Activated naive CD4-positive, alpha-beta T cell treated with anti-CD3 and anti-CD28 coated beads, Interleukin-2, amount 50 U/mL, for 72 hours (primary cell): ENCODE measurements at regions not wholly inside any gene's neighbourhood (a gene's known extent, or its start where the extent isn't known, plus 50 kb on each side); places are given as distances from the start of the nearest gene placed in this dataset.

Source experiments
- ATAC-seq, 2 donors: fragments of 150-1000 bp; cut with Tn5 transposase; 2 replicates each; pipeline ENCODE4 v1.10.0; 2021; ENCODE audit warnings: mild to moderate bottlenecking in 2 of 2, moderate library complexity in 2 of 2
- DNase-seq, 2 donors: peaks; one replicate each; pipeline ENCODE4 v3.0.0; 2021 to 2022; ENCODE audit warnings: low spot score in 2 of 2
- H3K27ac Mint-ChIP-seq, 2 donors: one replicate each; pipeline ENCODE4 v1.8.0; 2022; ENCODE audit warnings: mild to moderate bottlenecking in 2 of 2, mixed read lengths in 2 of 2
- H3K36me3 Mint-ChIP-seq, 2 donors: one replicate each; pipeline ENCODE4 v1.8.0; 2022; ENCODE audit warnings: mixed read lengths in 2 of 2
- H3K9me3 Mint-ChIP-seq, 2 donors: one replicate each; pipeline ENCODE4 v1.8.0; 2022; ENCODE audit warnings: mixed read lengths in 2 of 2

DNA sequence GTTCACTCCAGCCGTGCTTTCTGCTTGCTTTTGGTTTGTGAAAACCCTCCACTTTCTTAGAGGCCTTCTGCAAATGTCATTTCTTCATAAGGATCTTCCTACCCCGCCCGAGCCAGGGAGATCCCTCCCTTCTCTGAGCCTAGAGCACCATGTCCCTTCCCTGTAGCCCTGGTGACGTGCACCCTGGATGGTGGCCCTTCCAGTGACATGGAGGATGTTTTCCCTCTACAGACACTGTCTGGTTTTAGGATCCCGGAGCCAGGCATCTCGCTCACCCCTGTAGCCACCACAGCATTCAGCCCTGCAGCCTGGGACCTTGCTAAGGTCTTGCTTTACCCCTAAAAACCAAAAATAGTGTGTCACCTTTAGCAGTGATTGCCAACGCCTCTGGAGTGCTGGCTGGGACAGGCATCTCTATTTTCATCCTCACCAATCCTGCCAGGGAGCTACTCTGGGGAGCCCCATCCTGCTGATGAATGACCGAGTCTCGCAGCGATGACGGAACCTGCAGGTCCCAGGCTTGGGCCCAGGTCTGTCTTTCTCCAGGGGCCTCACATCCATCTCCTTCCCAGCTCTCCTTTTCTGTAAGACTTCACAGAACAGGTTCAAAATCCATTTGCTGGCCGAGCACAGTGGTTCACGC lies 394.1 kb upstream of the TNRC6C start:
- no peak for ATAC-seq
- Mint-ChIP-seq H3K27ac (no peak overlapping the region), H3K9me3 (no peaks in the 10 kb centered on the region), H3K36me3 (no peaks in the 10 kb centered on the region)
- no peak for DNase-seq

DNA sequence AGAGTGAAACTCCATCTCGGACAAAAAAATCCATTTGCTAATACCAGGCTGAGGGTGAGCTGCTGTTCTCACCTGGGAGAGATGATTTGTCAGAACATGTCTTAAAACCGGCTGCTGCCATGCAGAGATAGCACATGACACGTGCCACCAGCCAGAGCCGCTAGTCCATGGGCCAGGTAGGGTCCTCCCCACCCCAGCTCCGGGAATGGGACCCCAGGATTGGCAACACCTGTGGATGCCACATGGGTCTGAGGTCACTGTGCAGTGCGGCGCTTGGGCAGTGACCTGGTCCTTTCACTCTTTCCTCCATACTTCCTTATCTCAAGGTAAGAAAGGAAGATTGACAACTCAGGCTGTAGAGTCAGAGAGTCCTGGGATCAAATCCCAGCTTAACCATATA lies 393.3 kb upstream of the TNRC6C start:
- DNase-seq (no peak), ATAC-seq (no peak)
- no peaks in the 10 kb centered on the region for H3K9me3 Mint-ChIP-seq
- peak overlapping the region in 1 of 2 donors; percentile 18 for H3K27ac Mint-ChIP-seq
- no peaks in the 10 kb centered on the region for H3K36me3 Mint-ChIP-seq

DNA sequence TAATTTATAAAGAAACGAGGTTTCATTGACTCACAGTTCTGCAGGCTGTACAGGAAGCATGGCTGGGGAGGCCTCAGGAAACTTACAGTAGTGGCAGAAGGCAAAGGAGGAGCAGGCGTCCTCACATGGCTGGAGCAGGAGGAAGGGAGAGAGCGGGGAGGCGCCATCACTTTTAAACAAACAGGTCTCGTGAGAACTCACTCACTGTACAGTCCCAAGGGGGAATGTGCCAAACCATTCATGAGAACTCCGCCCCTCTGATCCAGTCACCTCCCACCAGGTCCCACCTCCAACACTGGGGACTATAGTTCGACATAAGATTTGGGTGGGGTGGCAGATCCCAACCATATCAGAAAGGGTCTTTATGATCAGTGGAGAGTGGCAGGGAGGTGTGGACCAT lies 392.4 kb upstream of the TNRC6C start:
- Mint-ChIP-seq H3K36me3 (no peaks in the 10 kb centered on the region), H3K27ac (peak overlapping the region in 1 of 2 donors; percentile 18), H3K9me3 (no peaks in the 10 kb centered on the region)
- no peak for ATAC-seq
- DNase-seq = no peak

DNA sequence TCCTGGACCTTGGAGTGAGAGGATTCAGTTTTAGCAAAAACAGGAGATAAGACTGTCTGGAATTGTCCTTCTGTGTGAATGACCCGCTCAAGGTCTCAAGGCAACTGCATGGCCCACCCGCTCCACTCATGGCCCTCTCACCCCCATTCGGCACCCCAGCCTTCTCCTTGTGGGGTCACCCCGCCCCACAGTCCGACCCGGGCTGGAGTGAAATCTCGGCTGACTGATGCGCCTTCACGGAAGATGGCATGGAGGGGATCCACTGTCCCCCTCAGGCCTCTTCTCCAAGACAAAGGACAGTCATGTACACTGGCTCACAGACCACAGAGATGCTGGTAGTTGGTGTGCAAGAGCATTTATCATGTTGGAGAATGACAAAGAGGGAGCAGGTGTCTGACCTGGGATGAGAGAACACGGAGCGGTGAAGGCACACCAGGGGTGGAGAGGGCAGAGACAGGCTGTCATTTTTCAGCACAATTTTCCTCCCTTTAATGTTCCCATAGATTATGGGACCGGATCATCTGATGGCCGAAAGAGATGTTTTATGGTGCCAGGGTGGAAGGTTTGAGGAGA lies 391.9 kb upstream of the TNRC6C start:
- DNase-seq (no peak), ATAC-seq (no peak)
- Mint-ChIP-seq H3K9me3 (no peaks in the 10 kb centered on the region), H3K27ac (no peak overlapping the region), H3K36me3 (no peaks in the 10 kb centered on the region)

DNA sequence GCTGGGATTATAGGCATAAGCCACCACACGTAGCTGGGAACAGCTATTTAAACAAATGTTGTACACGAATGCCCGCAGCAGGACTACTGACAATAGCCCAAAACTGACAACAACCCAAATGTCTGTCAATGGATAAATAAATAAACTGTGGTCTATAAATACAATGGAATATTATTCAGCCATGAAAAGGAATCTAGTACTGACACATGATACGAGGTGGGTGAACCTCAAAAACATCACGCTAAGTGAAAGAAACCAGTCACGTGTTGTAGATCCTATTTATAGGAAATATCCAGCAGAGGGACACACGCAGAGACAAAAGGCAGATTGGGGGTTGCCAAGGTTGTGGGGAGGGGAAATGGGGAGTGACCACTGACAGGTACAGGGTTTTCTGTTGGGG lies 390.0 kb upstream of the TNRC6C start:
- no peak overlapping the region for H3K27ac Mint-ChIP-seq
- no peaks in the 10 kb centered on the region for H3K36me3 Mint-ChIP-seq
- no peak for ATAC-seq
- H3K9me3 Mint-ChIP-seq = no peaks in the 10 kb centered on the region
- no peak for DNase-seq

DNA sequence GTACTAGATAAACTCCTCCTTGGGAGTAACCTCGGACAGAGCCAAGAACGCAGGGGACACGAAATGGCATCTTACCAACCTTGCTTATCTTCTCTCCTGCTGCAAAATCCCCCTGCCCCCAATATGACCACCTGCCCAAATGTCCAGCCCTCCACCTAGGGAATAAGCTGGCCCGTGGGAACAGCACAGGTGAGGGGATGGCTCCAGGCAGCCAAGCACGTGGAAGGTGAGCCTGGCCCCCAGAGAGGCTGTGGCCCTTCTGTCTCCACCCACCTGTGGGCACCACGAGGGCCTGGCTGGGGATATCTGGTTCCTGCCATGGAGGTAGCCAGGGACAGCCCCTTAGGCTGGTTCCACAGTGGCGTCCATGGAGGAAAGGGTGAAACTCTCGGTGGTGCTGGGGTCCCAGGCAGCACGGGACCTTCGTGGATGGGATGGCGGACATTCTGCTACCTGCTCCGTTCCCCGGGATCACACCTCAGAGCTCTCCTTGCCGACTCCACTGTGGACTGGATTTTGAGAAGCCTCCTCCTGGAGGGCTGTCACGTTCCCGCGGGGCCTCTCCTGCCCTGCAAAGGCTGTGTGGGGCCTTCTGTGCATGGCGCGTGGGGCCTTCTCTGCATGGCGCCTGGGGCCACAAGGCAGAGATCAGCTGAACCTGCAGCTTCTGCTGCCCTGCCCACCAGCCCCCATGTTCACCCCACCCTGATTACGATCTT lies 388.5 kb upstream of the TNRC6C start:
- Mint-ChIP-seq H3K9me3 (no peaks in the 10 kb centered on the region), H3K27ac (no peak overlapping the region), H3K36me3 (no peaks in the 10 kb centered on the region)
- DNase-seq (no peak), ATAC-seq (no peak)

DNA sequence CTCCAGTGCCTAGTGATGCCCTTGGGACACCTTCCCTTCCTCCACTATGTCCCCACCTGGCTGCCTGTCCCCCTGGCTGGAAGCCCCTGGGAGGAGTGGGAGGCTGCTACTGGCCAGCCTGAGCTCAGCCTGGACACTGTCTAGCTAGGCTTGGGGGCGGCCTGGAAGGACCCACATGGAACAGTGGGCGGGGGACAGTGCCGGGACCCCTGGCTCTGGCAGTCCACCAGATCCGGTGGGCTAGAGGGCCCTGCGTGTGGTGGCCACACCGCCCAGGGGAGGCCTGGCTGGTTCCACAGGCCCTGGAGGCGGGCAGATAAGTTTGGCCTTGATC lies 388.0 kb upstream of the TNRC6C start:
- no peak for ATAC-seq
- H3K27ac Mint-ChIP-seq = no peak overlapping the region
- no peaks in the 10 kb centered on the region for H3K9me3 Mint-ChIP-seq
- no peaks in the 10 kb centered on the region for H3K36me3 Mint-ChIP-seq
- DNase-seq = no peak

DNA sequence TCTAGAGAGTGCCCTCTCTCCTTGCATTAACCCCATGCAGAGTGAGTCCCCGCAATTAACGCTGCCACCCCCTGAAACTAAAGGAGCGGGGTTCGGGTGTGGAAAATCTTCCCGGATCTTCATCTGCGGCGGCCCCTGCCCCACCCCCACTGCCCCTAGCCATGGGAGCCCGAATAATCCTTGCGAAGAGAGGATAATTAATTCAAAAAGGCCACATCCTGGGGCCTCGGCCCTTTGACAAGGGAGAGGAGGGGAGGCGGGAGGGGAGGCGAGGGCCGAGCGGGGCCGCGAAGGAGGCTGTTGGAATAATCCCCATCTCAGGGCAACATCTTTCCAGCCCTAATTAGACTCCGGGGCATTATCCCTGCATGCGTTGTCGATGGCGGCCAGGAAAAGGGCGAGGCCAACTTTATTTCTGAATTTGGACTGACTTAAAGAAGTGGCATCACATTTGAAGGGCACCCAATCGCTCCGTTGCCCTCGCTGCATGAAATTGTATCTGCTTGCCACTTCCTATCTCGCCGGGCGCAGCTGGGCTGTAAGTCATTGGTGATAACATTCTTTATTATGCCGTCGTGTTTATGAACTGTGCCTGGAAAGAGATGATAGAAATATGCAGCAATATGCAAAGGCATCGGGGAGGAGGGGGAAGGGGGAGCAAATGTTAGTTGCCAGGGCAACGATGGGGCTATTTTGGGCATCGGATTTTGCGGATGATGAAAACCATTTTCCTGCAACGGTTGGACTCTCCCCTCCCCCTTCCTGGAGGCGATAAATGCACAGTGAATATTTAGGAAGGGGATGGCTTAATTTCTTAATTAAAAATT lies 387.1 kb upstream of the TNRC6C start:
- Mint-ChIP-seq H3K36me3 (no peaks in the 10 kb centered on the region), H3K27ac (no peak overlapping the region), H3K9me3 (no peaks in the 10 kb centered on the region)
- no peak for DNase-seq
- ATAC-seq = peak in 1 of 2 donors; percentile 14

DNA sequence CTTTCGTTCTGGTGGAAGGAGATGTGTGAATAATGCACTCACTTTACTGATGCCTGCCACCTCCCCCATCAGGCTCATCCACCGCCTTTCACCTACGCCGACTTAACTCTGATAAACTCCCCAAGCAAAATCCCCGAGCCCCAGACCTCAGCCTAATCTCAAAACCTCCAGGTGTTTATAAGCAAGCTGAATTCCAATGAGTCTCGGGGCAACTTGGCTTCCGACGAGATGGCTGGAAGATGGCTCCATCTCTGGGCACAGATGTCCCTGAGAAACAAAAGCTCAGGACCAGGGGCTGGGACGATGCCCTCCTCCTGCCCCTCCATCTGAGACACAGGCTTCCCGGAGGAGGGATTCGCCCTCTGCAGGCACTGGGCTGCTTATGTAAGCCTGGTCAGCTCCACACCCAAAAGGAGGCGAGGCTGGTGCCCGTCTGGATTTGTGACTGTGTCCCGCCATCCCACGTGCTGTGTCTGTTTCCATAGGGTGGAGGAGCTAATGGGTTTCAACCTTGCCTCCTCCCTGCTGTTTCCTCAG lies 386.4 kb upstream of the TNRC6C start:
- DNase-seq (no peak), ATAC-seq (no peak)
- H3K9me3 Mint-ChIP-seq = no peaks in the 10 kb centered on the region
- no peaks in the 10 kb centered on the region for H3K36me3 Mint-ChIP-seq
- H3K27ac Mint-ChIP-seq = no peak overlapping the region

DNA sequence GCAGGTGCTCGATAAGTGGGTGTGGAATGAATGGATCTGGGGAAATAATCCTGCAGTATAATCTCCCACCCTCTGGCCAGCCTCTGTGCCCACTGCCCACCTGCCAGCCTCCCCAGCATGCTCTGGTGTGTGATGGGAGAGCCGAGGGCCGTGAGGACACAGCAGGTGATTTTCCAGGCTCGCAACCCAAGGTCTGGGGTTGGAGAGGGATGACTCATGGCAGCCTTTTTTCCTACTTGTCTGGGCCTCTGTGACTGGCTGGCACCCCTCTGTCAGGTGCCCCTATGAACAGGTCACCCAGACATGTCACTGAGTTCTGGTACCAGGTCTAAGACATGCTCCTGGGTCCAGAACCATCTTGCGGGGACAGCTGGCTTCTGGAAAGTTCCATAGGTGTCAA lies 385.7 kb upstream of the TNRC6C start:
- DNase-seq = no peak
- no peak overlapping the region for H3K27ac Mint-ChIP-seq
- no peak for ATAC-seq
- H3K9me3 Mint-ChIP-seq = no peaks in the 10 kb centered on the region
- no peaks in the 10 kb centered on the region for H3K36me3 Mint-ChIP-seq

DNA sequence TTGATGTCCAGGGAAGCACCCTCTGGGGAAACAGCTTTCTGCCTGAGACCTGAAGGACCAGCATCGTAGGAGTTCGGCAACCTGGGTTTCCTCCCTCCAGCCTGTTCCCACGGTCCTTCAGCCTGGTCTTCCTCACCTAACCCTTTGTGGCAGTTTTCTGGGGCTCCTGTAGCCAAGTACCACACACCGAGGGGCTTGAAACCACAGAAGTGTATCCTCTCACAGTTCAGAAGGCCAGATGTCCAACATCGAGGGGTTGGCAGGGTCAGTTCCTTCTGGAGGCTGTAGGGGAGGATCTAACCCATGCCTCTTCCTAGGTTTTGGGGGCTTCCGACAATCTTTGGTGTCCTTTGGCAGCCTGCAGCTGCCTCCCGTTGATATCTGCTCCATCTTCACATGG lies 381.0 kb upstream of the TNRC6C start:
- ATAC-seq (no peak), DNase-seq (no peak)
- Mint-ChIP-seq H3K36me3 (peaks cover 0 to 5% of the 10 kb centered on the region in 2 donors), H3K9me3 (no peaks in the 10 kb centered on the region), H3K27ac (no peak overlapping the region)

DNA sequence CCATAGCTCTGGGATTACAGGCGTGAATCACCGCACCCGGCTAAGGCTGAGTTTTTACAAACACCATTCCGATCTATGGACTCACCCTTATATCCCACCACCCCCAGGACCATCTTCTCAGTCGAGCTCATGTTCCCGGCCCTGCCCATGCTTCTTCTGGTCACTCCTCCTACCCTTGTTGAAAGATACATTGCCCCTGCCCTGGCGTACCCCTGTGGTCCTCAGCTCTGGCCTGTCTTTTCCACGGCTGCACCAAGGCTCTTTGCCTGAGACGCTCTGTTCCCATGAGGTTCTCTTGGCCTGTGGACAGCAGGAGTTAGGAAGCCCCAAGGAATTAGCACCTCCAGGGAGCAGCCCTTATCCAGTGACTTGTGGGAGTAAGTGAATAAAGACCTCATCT lies 379.4 kb upstream of the TNRC6C start:
- no peak for DNase-seq
- ATAC-seq = no peak
- H3K36me3 Mint-ChIP-seq = peaks cover 0 to 5% of the 10 kb centered on the region in 2 donors
- H3K27ac Mint-ChIP-seq = no peak overlapping the region
- no peaks in the 10 kb centered on the region for H3K9me3 Mint-ChIP-seq

DNA sequence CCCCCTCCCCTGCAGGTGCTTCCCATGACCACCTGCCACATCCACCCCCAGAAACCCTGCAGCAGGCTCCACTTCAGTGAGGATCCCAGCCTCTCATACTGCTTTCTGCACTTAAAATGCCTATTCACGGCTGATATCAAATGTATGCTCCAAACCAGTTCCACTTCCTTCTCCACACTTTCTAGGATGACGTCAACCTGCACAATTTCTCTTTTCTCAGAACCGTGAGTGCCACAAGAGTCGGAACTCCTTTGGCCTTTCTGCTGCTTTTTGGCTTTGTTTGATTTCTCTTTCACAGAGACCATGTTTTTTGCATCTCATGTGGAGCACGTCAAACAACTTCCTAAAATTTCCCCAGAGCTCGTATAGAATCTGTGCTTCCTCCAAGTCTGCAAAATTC lies 378.8 kb upstream of the TNRC6C start:
- no peak for DNase-seq
- no peak for ATAC-seq
- no peaks in the 10 kb centered on the region for H3K9me3 Mint-ChIP-seq
- no peak overlapping the region for H3K27ac Mint-ChIP-seq
- peaks cover 0 to 5% of the 10 kb centered on the region in 2 donors for H3K36me3 Mint-ChIP-seq

DNA sequence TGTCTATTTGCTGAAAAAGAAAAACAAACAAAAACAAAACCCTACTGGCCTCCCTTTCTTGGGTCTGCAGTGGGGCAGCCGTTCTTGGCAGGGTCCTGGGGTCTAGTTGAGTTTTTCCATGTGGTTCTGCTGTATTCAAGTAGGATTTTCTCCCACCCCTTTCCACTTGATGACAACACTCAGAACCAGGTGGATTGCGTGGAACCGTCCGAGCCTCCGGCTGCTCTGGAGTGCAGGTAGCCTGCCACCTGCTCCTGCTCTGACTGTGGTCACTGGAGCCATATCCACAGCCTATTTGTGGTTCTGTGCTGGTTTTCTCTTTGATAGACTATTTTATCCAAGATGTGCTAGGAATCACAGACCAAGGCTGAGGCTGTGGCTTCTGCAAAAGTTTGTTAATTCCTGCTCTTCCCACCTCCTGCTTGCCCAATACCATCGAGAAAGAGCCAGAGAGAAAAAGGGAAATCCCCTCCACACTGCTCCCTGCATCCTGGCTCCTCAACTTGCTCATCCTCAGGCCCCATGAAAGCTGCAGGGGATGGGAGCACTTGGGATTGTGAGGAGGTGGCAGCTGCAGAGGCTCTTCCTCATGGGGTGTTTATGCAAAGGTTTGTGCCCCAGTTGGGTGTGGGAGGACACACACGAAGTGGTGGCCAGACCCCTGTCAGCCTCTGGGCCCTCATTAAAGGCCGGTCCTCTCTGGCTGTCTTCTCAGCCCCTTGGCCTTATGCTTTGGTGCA lies 377.8 kb upstream of the TNRC6C start:
- no peaks in the 10 kb centered on the region for H3K9me3 Mint-ChIP-seq
- H3K27ac Mint-ChIP-seq = no peak overlapping the region
- peaks cover 0 to 5% of the 10 kb centered on the region in 2 donors for H3K36me3 Mint-ChIP-seq
- ATAC-seq (no peak), DNase-seq (no peak)

DNA sequence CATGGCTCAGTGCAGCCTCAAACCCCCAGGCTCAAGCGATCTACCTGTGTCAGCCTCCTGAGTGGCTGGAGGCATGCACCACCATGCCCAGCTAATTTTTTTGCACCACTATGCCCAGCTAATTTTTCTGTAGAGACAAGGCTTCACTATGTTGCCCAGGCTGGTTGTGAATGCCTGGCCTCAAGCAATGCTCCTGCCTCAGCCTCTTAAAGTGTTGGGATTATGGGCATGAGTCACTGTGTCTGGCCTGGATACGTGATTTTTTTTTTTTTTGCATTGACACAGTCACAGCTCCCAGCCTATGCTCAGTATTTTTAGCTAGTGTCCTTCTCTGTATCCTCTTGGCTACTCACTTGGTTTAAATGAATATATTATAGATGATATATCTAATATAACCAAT lies 377.0 kb upstream of the TNRC6C start:
- peaks cover 0 to 5% of the 10 kb centered on the region in 2 donors for H3K36me3 Mint-ChIP-seq
- no peak overlapping the region for H3K27ac Mint-ChIP-seq
- no peak for ATAC-seq
- no peak for DNase-seq
- H3K9me3 Mint-ChIP-seq = no peaks in the 10 kb centered on the region

DNA sequence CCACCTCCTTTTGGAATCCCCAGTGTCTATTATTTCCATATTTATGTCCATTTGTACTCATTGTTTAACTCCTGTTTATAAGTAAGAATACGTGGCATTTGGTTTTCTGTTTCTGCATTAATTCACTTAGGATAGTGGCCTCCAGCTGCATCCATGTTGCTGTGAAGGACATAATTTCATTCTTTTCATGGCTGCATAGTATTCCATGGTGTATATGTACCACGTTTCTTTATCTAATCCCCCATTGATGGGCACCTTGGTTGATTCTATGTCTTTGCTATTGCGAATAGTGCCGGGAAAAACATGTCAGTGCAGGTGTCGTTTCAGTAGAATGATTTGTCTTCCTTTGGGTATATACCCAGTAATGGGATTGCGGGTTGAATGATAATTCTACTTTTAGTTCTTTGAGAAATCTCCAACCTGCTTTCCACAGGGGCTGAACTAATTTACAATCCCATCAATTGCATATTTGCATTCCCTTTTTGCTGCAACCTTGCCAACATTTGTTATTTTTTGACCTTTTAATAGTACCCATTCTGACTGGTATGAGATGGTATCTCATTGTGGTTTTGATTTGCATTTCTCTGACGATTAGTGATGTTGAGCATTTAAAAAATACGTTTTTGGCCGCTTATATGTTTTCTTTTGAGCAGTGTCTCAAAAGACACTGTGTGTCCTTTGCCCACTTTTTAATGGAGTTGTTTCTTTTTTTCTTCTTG lies 373.2 kb upstream of the TNRC6C start:
- peaks cover 3 to 13% of the 10 kb centered on the region in 2 donors for H3K9me3 Mint-ChIP-seq
- H3K27ac Mint-ChIP-seq = no peak overlapping the region
- H3K36me3 Mint-ChIP-seq = peaks cover 0 to 5% of the 10 kb centered on the region in 2 donors
- no peak for ATAC-seq
- DNase-seq = no peak
